ENCODE measurements at regions not wholly inside any gene's neighbourhood (a gene's known extent, or its start where the extent isn't known, plus 50 kb on each side); places are given as distances from the start of the nearest gene placed in this dataset.

- no peak for ATAC-seq
- no peak for TF ChIP-seq CTCF (IDR thresholded peaks at IDR 0.05)
- no peak for TF ChIP-seq POLR2AphosphoS5 (IDR thresholded peaks at IDR 0.05)
- no peak for TF ChIP-seq EP300 (IDR thresholded peaks at IDR 0.05)
- TF ChIP-seq POLR2A (IDR thresholded peaks at IDR 0.05), result no peak
These were observed 170.7 kb downstream of the CHST1 start for GRCh38 chr11:45494738-45495137.

GRCh38 chr11:45489281-45489905 lies 176.0 kb downstream of the CHST1 start:
- Histone ChIP-seq H3K9me3 (no peaks in the 10 kb centered on the region), H3K27me3 (peaks cover 47% of the 10 kb centered on the region), H3K4me3 (no peak overlapping the region), H3K4me1 (no peaks in the 10 kb centered on the region), H3K27ac (no peak overlapping the region), H3K36me3 (no peaks in the 10 kb centered on the region)
- 64 to 100% methylated on average over 1 to 3 of the region's 7 CpGs for WGBS, 2 donors (ENCODE audit: low coverage in 1 of 2)
- TF ChIP-seq EP300 (IDR thresholded peaks at IDR 0.05) (no peak), POLR2AphosphoS5 (IDR thresholded peaks at IDR 0.05) (no peak), CTCF (IDR thresholded peaks at IDR 0.05) (no peak), POLR2A (IDR thresholded peaks at IDR 0.05) (no peak)
- ATAC-seq, result no peak

More at GRCh38 chr11:45494738-45495137, 170.7 kb downstream of the CHST1 start:
- WGBS, 2 donors (ENCODE audit: low coverage in 1 of 2), result 80 to 83% methylated on average over 1 to 2 of the region's 2 CpGs
- H3K27me3 ChIP-seq, result peaks cover 39% of the 10 kb centered on the region
- peaks cover 0 to 7% (median 0%) of the 10 kb centered on the region in 3 donors for H3K9me3 ChIP-seq
- no peak overlapping the region for H3K27ac ChIP-seq
- no peaks in the 10 kb centered on the region for H3K4me1 ChIP-seq
- H3K4me3 ChIP-seq, result no peak overlapping the region
- no peaks in the 10 kb centered on the region for H3K36me3 ChIP-seq

- no peaks in the 10 kb centered on the region for H3K4me1 ChIP-seq
- no peaks in the 10 kb centered on the region for H3K36me3 ChIP-seq
- TF ChIP-seq POLR2A (IDR thresholded peaks at IDR 0.05) (no peak), CTCF (IDR thresholded peaks at IDR 0.05) (no peak), POLR2AphosphoS5 (IDR thresholded peaks at IDR 0.05) (no peak), EP300 (IDR thresholded peaks at IDR 0.05) (no peak)
- H3K9me3 ChIP-seq, result no peaks in the 10 kb centered on the region
- H3K27ac ChIP-seq, result no peak overlapping the region
- WGBS, 2 donors (ENCODE audit: low coverage in 1 of 2), result 59 to 76% methylated on average over 3 of the region's 6 CpGs
- no peak for ATAC-seq
- no peak overlapping the region for H3K4me3 ChIP-seq
- peaks cover 59% of the 10 kb centered on the region for H3K27me3 ChIP-seq
These were observed 179.0 kb downstream of the CHST1 start for GRCh38 chr11:45486461-45486860.

GRCh38 chr11:45485070-45485707 lies 180.2 kb downstream of the CHST1 start:
- Histone ChIP-seq H3K27me3 (peaks cover 63% of the 10 kb centered on the region), H3K27ac (no peak overlapping the region), H3K4me3 (no peak overlapping the region), H3K36me3 (no peaks in the 10 kb centered on the region), H3K4me1 (no peaks in the 10 kb centered on the region), H3K9me3 (no peaks in the 10 kb centered on the region)
- ATAC-seq, result no peak
- TF ChIP-seq EP300 (IDR thresholded peaks at IDR 0.05) (no peak), POLR2A (IDR thresholded peaks at IDR 0.05) (no peak)
- WGBS, 2 donors (ENCODE audit: low coverage in 1 of 2), result 75 to 85% methylated on average over 3 to 6 of the region's 8 CpGs

- Histone ChIP-seq H3K4me1 (no peaks in the 10 kb centered on the region), H3K9me3 (no peaks in the 10 kb centered on the region), H3K4me3 (no peak overlapping the region), H3K27ac (no peak overlapping the region), H3K27me3 (peaks cover 69% of the 10 kb centered on the region), H3K36me3 (no peaks in the 10 kb centered on the region)
- no peak for TF ChIP-seq POLR2A (IDR thresholded peaks at IDR 0.05)
- no peak for TF ChIP-seq CTCF (IDR thresholded peaks at IDR 0.05)
- no peak for TF ChIP-seq POLR2AphosphoS5 (IDR thresholded peaks at IDR 0.05)
- no peak for TF ChIP-seq EP300 (IDR thresholded peaks at IDR 0.05)
- WGBS, 2 donors (ENCODE audit: low coverage in 1 of 2), result 45% methylated on average over 9 of the region's 11 CpGs; no CpG with 5 or more reads in 1 of the 2 donors
- no peak for ATAC-seq
These were observed 181.0 kb downstream of the CHST1 start for GRCh38 chr11:45484326-45484883.

Measured in gastroesophageal sphincter (tissue), 4 donors.